ENCODE measurements at regions not wholly inside any gene's neighbourhood (a gene's known extent, or its start where the extent isn't known, plus 50 kb on each side); places are given as distances from the start of the nearest gene placed in this dataset.

DNA sequence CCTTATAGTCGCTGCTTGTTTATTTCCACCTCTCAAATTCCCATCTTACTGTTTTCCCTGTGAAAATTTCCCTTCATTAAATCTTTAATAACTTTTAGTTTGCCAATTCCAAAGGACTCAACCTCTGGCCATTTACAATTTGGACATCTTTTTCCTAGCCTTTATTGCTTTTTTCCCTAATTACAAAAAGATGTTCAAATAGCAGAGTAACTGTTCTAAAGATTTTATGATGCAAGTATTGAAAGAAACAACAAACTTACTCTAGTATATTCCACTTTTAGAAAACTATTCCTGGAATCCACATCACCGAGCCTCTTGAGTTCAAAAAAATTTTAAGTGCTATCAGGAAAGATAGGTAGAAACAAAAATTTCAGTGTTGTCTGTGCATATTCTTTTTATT is 174.1 kb upstream of the UBE2E2 start:
- no peak for DNase-seq

DNA sequence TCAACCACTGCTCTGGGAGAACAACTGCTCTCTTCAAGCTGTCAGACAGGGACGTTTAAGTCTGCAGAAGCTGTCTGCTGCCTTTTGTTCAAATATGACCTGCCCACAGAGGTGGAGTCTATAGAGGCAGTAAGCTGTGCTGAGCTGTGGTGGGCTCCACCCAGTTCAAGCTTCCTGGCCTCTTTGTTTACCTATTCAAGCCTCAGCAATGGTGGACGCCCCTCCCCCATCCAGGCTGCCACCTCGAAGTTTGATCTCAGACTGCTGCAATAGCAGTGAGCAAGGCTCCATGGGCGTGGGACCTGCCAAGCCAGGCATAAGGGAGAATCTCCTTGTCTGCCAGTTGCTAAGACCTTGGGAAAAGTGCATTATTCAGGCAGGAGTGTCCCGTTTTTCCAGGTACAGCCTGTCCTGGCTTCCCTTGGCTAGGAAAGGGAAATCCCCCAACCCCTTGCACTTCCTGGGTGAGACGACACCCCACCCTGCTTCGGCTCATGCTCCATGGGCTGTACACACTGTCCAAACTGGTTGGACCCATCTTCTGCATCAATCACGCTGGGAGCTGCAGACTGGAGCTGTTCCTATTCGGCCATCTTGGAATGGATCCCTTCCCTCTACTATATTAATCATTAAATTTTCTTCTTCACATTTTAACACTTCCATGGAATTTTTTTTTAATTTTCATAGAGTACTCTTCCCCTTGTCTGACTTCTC is 167.0 kb upstream of the UBE2E2 start:
- no peak for DNase-seq

DNA sequence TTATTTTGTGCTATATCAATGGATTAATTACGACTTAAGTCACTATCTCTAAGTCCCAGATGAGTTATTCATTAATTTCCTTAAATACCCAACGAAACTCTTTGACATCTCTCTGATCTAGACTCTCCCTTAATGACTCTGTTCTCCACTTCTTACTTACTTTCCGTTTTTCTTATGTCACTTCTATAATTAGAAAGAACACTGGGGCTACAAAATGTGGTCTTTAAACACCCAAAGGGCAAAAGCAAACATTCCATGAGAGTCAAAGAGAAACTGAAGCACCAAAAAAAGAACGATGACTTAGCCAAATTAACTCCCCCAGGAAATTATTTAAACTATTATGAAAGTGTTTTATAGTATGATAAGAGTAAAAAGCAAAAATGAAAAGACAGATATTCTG is 166.4 kb upstream of the UBE2E2 start:
- DNase-seq = no peak

DNA sequence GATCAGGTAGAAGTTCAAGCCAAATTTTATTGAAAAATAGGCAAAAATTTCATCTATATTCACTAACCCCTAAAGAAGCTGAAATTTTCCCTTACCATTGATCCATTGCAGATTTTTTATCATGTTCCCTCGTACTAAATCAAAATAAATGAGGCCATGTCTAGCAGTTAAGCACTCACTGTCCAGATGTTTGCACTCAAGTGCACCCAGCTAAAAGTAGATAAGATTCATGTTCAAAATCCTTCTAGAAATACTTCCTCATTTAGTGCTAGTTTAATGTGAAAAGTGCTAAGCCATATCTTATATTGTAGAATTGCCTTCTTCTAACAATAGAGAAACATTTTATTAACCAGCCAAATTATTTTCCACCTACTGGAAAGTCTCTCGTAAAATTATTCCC is 164.7 kb upstream of the UBE2E2 start:
- no peak for DNase-seq

DNA sequence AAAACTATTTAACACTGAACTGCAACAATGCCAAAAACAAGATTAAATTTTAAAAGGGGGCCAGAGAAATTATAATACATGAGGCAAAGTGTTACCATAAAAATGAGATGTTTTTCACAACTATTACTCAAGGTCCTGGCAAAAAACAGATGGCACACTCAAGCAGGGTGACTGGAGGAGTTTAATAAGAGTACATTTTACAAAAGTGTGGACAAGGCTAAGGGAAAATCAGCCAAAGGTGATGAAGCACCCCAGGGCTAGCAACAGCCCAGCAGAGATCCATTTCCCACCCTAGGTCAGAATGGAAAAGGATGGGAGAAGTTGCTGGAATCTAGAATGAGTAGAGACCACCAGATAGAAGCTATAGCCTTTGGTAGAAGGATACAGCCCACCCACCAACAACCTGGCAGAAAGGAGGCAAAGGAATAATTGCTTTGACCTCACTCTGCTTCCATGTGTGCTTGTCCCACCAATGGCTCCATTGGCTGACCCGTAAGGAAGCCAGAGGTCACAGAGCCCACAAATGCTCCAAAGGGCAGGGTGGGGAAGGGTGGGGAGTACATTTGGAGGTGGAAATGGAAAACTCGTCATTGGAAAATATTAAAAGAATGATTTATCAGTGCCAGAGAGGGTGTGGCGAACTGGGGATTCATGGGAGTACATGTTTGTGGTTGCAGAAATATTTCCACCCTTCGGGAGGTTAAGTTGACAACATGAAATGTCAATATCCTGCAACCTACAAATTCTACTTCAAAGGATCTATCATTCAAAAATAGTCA is 161.0 kb upstream of the UBE2E2 start:
- no peak for DNase-seq

DNA sequence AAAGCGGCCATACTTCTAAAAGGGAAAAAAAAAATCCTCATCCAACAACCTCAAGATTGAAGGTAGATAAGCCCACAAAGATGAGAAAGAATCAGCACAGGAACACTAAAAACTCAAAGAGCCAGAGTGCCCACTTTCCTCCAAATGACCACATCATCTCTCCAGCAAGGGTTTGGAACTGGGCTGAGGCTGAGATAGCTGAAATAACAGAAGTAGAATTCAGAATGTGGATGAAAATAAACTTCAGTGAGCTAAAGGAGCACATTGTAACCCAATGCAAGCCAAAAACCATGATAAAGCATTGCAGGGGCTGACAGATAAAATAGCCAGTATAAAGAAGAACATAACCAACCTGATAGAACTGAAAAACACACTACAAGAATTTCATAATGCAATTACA is 158.7 kb upstream of the UBE2E2 start:
- DNase-seq = no peak

DNA sequence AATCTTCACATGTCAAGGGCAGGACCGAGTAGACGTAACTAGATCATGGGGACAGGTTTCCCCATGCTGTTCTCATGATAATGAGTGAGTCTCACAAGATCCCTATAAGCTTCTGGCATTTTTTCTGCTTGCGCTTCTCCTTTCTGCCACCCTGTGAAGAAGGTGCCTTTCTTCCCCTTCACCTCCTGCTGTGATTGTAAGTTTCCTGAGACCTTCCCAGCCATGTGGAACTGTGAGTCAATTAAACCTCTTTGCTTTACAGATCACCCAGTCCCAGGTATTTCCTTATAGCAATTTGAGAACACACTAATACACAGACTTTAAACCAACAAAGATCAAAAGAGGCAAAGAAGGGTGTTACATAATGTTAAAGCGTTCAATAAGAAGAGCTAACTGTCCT is 156.6 kb upstream of the UBE2E2 start:
- no peak for DNase-seq

DNA sequence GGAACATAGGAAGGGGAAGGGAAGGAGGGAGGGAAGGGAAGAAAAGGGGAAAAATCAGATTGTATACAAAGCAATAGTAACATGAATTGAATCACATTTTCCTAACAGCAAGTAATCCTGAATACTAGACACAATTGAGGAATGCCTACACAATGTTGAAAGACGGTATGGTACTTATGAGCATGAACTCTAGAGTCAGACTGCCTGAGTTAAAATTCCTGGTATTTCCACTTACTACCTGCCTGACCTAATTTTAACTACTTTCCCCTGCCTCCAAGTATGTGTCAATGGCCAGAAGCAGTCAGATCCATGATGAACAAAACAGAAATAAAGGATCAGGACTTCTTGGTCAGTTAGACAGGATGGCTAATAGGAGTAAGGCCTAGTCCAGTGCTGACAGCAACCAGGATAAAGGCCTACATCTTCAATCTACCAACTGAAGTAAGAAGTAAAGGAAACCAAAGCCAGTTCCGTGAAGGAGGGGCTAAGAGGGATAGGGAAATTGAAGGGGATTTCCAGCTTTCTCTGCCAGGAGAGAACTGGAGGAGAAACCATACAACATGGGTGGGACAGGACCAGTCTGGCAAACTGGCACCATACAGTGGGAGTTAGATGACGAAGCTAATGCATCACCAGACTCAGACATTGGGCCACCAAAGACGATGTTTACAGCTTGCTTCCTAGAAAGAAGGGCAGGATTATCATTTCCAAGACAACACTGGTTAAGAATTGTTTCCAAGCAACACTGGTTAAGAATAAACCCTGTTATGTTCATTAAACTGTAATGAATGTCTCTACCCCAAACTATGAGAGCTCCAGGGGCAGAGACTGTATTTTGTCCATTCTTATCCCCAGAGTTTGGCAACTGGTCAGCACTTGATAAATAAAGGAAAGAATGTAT is 151.6 kb upstream of the UBE2E2 start:
- DNase-seq = no peak

DNA sequence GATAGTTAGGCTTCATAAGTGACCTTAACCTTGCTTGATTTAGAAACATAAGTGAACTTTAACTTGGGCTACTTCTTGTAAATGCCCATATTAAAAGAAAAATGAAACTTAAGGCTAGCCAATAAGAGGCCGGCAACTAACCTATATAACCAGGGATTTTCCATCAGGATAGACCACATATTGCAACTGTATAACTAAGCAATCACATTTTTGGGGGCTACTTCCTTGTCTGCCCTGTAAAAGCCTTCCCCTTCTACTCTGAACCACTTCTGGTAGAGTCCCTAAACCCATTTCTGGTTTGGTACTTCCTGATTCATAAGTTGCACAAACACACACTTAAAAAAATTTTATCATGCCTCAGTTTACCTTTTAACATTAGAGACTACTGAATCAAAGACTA is 150.9 kb upstream of the UBE2E2 start:
- DNase-seq = no peak

DNA sequence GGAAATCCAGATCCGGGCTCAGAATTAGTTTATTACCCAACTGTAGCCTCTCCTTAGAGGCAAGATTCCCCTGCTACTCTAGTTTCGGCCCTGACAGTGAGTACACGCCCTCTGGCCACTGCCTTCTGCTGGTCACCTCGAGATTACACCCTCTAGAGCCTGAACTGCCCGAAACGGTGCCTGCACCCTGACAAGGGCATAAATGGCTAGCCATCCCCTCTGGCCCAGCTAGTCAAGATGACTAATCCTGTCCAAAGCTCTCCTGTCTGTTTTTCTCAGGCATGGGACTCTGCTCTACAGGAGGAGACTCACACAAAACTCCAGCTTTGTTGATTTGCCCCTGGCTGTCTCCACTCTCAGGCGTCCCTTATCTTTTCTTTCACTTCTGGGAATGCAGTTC is 150.5 kb upstream of the UBE2E2 start:
- DNase-seq = no peak

DNA sequence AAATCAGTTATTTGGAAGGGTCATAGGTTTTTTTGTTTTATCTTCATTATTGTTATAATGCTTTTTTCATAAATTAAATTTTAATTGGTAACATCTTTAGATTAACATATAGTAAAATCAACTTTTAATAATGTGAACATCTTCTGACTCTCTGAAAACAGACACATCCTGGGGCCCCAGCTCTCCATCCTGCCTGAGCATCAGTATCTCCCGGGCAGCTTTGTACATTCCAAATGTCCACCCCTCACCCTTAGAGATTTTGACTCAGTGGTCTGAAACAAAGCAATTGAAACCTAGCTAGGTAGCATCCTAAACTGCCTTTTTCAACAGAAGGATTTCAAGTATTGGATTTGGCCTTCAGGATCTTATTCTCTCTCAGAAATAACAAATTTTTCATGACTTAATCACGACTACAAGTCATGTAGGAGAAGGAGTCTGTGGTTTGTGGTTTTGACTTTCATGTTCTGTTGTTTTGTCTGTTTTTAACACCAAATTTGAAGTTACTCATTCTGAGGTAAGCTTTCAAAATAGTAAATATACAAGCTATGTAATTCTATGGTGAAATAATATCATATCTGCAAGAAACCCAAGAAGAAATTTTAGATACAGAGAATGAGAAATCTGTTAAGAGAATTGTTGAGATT is 147.3 kb upstream of the UBE2E2 start:
- no peak for DNase-seq

DNA sequence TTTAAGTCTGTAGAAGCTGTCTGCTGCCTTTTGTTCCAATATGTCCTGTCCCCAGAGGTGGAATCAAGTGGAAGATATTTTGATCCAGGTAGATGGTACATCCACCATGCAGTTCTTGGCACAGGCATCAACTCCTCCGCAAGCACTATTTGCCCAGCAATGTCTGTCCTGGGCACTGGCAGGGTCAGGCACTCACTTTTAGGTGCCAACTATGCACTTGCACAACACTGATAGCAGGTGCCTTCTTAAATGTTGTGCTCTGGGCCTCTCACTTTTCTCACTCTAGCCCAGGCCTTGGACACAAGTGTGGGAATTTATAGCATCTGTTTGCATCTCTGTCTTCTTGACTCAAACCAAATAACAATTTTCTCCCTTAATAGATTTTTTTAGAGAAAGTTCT is 140.5 kb upstream of the UBE2E2 start:
- no peak for DNase-seq

DNA sequence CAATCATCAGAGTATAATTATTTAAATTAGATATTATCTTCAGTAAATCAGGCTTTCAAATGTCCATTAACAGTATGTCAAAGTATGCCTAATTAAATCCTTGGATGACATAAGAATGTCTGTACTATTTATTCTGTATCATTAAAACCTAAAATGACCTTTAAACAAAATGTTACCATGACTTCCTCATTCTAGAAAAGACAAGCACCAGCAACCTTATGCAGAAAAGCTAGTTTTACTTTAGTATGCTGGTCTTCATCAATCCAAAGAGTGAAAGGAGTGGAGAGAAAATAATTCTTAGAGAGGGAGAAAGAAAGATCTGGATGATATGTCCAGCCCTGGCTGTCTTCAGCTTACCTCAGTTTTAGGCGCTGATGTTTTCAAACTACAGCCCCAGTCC is 140.1 kb upstream of the UBE2E2 start:
- DNase-seq = no peak

DNA sequence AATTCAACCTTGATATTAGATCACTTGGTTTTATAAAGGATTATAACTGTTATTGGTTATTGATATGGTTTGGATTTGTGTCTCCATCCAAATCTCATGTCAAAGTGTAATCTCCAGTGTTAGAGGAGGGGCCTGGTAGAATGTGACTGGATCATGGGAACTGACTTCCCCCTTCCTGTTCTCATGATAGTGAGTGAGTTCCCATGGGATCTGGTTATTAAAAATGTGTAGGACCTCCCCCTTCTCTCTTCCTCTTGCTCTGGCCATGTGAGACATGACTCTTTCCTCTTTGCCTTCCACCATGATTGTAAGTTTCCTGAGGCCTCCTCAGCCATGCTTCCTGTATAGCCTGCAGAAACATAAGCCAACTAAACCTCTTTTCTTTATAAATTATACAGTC is 136.0 kb upstream of the UBE2E2 start:
- no peak for DNase-seq

DNA sequence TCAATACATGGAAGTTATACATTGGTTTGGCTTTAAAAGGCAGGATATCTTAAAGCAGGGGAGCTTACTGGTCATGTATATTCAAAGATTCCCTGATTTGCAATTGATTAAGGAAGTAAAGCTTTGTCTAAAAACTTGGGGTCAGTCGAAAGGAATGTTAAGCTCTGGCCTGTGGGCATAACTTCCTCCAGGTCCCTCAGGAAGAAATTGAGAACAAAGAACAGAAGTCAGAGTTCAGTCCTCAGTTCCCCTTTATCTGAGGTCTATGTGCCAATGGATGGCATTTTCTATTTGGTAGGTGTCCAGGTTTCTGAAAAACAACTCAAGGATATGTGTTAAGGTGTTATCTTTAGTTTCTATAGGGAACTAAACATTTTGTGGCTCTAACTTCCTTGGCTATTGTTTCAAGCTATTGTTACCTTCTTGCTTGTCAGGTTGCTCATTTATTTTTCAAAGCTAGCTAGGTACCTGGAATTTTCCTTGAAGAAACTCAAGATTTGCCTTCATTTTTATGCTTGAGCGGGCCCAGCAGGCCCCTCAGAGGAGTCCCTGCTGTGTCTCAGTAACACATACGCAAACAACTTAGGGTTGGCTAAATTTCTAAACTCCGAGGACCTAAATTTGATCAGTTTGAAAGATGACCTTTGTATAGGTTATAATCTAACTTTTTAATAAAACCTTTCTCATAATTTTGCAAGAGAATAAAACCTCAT is 135.0 kb upstream of the UBE2E2 start:
- no peak for DNase-seq

DNA sequence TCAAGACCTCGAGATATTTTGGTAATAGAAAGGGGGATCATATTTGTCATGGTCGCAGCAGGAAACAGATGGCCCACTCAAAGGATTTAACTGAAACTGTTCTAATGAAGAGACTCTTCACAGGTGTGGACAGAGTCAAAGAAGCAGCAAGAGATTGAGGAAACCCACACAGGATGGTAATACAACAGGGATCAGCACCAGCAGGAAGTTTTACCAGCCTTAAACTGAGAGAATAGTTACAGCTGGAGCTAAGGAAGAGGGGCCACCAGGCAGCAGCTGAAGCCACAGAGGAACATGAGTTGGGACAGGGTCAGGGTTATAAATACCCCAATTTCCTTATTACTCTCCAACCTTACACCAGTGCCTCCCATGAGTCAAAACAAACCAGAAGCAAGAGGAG is 131.8 kb upstream of the UBE2E2 start:
- DNase-seq = no peak

DNA sequence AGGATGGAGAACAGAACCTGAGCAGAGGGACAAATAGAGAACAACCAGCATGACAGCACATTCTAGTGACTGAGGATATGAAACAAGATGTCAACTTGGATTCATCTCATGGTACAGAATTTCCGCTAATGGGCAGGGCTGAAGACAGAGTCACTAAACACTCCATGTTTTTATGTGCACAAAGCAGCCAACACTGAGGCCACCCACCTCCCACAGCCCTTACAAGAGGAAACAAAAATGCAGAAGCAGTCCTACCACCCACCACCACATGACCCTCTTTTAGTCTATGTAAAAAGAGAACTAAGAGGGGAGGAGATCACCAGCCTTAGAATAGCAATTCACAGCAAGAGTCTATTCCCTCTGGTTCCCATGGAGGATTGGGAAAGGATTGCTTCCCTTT is 131.4 kb upstream of the UBE2E2 start:
- DNase-seq = no peak

DNA sequence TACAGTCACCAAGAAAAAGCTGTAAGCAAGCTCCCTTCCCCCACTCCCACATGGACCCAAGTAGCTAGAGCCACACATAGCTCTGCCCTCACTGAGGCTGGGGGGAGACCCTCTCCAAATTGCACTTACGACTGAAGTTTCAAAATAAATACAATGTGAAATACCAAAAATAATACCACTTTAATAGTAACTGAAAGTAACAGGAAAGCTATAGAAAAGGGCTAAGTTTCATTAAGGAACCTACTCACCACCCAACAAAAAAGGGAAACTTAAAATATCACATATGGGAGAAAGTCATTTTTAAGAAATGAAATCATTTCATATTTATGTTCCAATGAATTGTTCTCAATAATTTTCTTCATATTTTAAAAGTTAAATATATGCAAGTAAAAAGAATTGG is 130.4 kb upstream of the UBE2E2 start:
- no peak for DNase-seq

DNA sequence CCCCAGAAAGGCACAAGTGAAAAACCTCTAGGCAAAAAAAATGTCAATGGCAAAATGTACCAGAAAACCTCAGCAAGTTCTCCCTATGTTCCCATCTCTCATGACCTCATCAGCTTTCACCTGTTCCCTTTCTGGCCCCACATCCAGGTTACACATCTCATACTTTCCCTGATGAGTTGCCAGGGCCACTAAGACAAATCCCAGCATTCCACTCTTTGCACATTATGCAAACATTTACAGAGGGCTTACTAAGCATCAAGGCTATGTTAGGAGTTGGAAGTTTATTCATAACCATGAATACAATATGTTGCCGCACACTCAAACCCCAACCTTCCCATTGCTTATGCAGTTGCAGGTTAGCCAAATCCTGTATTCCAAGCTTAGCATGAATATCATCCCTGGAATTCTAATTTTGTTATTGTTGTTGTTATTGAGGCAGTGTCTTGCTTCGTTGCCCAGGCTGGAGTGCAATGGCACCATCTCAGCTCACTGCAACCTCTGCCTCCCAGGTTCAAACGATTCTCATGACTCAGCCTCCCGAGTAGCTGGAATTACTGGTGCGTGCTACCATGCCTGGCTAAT is 129.3 kb upstream of the UBE2E2 start:
- no peak for DNase-seq

DNA sequence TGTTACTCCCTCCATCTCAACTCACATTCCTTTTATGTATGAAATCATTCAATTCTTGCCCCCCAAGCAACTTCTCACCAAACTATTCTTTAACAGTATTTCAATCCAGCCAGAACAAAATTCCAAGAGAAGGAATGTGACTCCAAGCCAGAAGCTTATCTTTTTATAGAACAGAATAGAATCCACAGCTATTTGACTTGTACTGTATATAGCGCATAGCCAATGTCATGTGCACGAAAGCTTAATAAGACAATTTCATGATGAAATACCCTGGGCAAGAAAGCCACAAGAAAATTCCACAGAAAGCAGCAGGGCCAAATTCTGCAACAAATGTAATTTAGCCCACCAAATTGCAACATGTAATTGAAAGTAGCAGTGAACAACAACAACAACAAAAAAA is 127.6 kb upstream of the UBE2E2 start:
- no peak for DNase-seq

DNA sequence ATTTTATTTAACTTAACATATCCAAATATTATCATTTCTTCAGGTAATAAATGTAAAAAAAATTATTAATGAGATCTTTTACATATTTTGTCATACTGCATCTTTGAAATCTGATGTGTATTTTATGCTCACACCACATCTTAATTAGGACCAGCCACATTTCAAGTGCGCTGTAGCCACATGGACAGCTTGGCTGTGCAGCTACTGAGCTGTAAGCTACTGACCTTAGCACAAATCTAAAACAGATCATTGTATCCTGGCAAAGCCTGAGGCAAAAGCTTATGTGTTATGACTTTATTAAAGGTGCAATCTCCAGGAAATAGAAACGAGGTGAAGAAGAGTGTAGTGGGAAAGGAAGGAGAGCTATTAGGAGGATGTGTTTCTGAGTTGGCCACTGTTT is 126.7 kb upstream of the UBE2E2 start:
- DNase-seq = no peak

DNA sequence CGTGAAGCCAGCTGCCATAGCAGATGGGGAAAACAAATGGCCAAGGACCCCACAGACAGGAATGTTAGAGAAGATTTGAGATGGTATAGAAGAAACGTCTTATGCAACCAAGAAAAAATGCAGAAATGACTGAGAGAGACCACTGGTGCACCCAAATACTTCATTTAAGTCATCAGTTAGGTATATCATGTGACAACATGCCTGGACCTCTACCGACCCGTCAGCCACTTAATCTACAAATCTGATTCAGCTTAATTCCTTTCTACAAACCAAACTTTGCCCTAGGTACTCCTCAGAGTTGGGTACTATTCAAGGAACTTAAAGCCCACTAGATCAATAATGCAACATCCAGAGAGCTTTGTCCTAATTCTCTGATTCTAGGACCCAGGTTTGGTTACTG is 126.0 kb upstream of the UBE2E2 start:
- DNase-seq = no peak

Measured in activated naive CD4-positive, alpha-beta T cell treated with Interleukin-2 at 50 U/mL for 16 hours (primary cell).